ENCODE measurements at regions not wholly inside any gene's neighbourhood (a gene's known extent, or its start where the extent isn't known, plus 50 kb on each side); places are given as distances from the start of the nearest gene placed in this dataset.

DNA sequence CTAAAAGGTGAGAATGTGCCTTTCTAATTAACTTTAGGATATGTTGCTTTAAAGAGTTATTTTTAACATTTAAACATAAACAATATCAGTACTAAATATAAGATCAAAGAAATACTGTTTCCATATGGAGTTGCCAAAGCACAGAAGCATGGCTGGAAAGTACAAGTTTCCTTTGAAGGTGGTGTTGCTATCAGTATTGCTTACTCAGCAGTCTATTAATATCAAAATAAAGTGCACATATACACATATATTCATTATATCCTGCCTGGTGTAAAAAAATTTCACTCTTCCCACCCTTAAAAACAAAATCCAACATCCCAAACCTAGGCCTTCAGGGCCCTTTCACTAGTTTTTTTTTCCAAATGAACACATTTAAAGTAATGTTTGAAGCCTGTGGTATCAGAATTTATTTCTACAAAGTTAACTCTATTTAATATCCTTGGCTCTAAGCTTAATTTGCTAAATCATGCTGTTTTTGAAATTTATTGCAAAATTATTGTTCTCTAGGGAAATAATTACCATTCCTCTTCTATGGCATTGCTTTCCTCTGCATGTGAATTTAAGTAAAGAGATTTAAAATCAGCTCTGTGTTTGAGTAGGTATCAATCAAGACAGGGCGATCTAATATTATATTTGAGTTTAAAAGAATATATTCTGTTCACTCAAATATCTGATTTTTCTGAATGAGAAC is 192.7 kb upstream of the MEIS1 start:
- TF ChIP-seq, protein P1, sequence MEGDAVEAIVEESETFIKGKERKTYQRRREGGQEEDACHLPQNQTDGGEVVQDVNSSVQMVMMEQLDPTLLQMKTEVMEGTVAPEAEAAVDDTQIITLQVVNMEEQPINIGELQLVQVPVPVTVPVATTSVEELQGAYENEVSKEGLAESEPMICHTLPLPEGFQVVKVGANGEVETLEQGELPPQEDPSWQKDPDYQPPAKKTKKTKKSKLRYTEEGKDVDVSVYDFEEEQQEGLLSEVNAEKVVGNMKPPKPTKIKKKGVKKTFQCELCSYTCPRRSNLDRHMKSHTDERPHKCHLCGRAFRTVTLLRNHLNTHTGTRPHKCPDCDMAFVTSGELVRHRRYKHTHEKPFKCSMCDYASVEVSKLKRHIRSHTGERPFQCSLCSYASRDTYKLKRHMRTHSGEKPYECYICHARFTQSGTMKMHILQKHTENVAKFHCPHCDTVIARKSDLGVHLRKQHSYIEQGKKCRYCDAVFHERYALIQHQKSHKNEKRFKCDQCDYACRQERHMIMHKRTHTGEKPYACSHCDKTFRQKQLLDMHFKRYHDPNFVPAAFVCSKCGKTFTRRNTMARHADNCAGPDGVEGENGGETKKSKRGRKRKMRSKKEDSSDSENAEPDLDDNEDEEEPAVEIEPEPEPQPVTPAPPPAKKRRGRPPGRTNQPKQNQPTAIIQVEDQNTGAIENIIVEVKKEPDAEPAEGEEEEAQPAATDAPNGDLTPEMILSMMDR (conservative IDR thresholded peaks at IDR 0.05) = no peak
- TF ChIP-seq ZFX (IDR thresholded peaks at IDR 0.05) = no peak

All from C4-2B (cell line).